Embryonic facial prominence (tissue), 1 donor: ENCODE measurements at regions not wholly inside any gene's neighbourhood (a gene's known extent, or its start where the extent isn't known, plus 50 kb on each side); places are given as distances from the start of the nearest gene placed in this dataset.

Experiments used
- DNase-seq: peaks from one replicate; pipeline ENCODE4 v3.0.0-alpha.2; 2016; ENCODE audit errors: extremely low spot score

DNA sequence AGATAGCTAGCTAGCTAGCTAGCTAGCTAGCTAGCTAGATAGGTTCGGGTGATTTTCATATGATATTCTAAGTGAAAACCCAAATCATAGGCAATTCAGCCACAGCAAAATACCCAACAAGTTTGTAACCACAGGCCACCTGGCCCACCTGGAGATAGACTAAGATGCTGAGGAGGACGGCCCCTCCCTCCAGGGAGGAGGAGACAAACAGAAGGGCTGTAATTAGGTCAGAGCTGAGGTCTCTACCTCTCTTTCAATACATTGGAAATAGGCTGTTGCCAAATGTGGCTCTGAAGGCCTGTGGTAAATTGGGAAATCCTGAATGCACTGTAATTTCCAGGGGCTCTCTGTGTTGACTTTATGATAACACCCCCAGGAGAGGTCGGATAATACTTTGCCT lies 382.2 kb downstream of the FGF9 start:
- DNase-seq: no peak

DNA sequence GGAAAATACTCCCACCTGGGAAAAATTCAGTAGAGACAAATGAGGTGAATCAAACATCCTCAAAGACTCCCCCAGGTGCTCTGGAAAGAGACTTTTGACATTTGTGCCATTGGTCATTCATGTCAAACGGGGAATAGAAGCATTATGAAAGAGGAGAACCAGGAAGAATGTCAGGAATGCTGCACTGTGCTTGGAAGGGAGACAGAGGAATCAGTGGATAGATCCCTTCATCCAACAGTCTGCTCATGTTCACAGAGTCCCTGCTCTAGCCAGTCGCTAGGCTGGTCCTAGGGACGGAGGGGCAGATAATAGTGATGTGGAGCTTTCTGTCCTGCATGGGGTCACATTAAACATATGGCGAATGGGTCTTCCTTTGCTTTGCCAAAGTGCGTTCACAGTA lies 384.4 kb downstream of the FGF9 start:
- no peak for DNase-seq

DNA sequence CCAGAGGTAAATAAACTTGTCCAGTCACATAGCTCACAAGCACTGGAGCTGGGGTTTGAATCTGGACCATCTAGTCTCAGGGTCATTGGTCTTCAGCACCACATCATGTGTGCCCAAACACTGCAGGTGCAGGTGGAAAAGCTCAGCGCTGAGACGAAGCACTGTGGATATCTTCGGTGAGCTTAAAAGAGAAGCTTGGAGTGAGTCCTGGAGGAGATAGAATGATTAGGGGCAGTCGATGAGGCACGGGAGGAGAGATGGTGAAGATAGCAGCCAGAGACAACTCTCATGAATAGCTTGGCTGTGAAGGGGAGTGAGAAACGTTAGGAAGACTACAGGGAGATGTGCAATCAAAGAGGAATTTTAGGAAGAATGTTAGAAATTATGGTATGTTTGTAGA lies 389.3 kb downstream of the FGF9 start:
- DNase-seq: no peak

DNA sequence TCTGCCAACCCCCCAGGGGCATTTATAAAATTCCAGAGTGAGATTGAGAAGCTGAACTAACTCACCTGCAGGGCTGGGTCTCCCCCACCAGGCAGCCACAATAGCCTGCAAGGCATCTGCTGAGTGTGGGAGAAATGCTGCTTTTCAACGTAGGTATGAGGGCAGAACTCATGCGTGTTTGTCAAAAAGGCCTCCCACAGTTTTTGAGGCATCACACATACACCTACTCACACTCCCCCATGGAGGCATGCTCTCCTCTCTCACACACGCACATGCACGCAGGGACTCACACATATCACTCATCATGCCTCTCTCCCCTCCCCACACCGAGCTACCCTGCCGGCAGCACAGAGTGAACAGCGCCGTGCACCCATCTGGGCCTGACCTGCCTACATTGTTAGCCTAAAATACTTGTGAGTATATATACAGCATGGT lies 390.5 kb downstream of the FGF9 start:
- no peak for DNase-seq

DNA sequence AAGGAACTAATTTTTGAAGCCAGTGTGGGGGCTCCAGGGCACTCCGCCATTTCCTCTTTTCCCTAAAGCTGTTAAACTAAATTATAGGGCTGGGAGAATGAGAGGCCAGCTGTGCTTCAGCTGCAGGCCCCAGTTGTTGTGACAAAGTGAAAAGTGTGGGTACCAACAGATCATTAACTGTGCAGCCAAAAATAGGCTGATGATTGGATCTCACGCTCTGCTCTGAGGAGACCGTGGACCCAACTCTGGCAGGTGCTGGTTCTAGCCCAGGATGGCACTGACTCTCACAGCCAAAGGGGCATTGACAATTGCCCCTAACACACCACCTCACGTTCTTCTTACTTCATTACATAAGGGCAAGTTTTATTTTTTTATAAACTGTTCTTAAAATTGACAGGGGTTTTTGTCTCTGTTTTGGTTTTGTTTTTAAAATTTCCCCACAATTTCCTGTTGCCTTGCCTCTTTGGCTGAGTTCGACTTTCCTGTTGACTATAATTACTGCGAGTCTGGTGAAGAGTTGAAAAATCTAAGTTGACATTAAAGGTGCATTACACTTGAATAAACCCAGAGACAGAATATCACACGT lies 391.0 kb downstream of the FGF9 start:
- DNase-seq: no peak

DNA sequence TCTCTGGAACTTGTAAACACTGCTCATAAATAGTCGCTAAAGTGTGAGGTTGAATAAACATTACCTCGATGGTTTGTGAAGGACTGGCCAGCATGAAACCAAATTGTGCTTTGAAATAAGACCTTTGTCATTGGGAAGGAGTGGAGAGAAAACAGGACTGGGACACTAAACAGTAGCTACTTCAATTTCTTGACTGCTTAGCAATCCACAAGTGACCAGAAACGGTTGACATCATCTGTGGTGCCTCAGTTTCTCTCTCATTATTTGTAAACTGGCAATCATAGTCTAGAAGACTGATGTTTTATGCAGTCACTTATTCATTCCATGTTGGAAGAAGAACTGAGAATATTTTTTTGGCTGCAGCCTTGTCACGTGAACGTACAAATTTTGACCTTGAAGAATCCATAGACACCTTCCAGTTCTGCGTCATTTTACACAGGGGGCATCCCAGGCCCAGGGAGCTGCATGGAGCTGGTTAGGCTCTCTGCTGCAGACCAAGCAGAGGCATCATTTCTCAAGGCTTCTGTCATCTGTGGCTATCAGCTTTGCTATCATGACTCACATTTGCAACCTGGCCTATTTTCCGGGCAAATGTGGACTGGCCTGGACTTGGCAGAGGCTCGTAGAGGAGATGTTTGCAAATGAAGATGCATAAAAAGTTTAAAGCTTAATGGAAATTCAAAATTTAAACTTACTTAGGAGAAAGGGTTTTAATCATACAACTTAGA lies 391.8 kb downstream of the FGF9 start:
- DNase-seq: no peak

DNA sequence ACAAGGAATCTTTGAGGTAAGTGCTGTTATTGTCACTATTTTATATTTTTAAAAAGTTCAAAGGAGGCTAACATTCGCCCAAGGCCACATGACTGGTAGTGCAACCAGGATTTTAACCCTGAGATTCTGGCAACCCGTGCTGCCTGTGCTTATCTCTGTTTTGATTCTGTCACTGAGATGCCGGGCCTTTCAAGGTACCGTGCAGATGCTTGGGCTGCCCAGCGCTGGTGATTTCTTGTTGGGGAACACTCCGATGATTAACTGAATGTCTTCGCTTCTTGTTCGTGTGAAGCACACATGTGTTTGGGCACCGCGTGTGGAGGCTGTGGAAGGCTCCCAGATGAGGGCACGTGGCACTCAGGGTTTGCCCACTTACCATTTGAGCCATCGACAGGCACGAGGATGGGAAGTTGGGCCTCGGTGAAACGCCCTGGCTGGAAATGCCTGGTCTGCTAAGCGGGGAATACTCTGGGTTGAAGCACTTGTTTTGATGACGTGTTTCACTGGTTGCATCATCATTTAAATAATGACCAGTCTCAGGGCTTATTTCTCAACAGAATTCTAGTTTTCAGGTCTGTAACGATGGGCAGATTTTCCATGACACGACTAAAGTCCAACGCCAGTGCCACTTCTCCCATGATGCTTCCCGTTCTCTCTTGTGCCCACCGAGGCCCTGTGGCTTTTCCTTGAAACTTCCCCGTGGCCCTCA lies 392.7 kb downstream of the FGF9 start:
- no peak for DNase-seq

DNA sequence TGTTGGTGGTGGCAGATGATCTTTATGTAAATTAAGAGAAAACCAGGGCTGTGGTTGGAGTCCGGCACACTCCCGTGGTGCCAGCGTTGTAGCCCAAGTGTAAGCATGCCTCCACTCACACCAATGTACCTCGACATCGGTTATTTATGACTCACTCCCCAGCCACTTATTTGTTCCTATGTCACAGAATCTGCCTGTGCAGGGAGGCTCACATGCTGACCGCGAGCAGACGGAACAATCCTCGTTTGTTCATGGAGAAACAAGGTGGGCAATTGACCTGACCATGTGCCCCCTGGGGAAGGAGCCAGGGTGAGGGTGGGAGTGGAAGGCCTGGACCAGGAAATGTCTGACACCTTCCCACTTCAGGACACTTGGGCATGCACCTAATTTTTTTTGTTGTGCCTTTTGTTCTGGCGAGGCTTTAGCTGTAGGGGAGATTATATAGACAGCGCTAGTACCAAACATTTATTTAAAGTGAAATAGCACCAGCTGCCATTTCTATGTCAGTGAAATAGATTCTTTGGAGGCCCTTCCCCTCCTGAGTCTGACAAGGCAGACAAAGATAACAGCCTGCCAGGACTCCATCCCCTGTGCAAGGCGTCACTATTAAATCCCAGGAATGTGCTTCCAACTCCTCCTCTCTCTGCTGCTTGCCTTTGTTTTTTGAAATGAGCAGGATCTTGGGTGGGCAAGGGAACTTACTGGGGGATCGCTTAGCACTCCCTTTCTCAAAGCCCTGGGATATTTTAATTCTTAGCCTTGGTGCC lies 394.2 kb downstream of the FGF9 start:
- DNase-seq: no peak

DNA sequence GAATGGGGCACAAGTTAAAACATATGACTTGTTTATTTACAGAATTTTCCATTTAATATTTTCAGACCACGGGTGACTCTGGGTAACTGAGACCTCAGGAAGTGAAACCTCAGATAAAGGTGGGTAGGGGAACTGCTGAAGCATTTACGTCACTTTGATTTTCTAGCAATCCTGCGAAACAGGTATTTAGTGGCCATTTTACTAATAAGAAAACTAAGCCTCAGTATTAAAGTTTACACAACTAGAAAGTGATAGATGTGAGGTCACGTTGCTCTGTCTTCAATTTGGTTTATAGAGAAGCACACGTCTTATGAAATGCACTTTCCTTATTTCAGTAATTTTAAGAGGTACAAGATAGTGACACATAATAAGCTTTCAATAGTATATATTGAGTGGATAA lies 402.8 kb downstream of the FGF9 start:
- DNase-seq: no peak

DNA sequence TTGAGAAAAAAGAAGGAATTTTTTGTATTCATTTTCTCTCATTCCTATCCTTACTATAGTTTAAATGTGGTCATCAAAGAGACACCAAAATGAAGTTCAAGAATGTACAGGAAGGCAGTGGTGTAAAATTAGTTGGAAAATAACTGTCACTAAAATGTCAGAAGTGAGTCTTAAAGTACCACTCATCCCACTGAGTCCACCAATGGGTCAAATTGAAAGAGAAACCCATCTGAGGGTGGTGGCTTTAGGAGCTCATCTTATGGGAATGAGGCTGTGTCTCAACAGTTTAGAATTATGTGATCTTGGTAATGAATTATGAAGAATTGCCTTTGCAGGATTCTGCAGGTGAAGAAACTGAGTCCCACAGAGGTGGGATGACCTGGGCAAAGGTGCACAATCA lies 403.5 kb downstream of the FGF9 start:
- DNase-seq: no peak

DNA sequence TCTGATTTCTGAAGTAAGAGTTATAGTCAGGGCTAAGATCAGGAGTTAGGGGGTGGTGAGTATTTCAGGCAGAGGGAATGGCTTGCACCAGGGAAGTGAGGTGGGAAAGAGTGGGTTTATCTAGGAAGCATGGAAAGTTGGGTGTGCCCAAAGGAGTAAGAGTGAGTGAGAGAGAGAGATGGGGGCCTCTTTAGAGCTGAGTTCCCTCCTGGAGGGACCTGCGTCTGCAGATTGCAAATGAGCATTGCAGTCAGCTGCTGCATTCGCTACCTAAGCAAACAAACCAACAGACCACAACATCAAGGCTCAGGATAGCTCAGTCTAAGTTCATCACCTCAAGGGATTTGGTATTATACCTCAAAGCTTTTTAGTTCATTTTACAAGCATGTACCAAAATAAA lies 405.8 kb downstream of the FGF9 start:
- DNase-seq: no peak

DNA sequence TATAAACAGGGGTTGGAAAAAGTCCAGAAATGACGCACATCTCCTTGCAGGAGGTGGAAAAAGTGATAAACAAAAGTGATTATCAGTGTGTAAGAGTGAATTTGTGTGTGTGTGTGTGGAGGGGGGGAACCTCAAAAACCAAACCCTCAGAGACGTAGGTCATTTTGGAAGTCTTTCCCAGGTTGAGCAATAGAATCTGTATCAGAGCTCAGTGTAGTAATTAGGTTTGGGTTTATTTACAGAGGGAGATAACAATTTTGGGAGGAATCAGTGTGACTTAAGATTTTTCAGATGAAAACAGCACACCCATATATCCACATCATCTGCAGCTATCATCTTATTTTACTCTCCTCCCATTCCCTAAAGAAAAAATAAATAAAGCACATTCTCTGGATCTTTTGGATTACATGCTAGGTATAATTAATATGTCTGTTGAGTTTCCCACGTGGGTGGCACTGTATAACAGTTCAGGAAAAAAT lies 406.4 kb downstream of the FGF9 start:
- no peak for DNase-seq

DNA sequence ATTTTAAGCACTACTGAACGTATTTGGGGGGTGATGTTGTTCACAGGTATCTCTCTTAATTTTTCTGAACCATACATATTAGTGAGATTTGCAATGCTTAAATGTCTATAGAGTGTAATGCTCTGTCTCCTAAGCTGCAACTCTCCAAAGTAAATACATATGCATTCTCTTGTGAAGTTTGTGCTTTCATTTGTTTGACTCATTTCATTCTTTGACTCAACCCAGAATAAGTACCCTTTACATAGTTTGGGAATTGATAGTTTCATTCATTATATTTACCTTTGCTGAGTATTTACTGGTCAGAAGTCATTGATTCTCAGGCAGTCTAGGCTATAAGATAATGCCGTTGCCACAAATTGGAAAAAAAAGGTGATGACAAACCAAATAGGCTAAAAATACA lies 406.9 kb downstream of the FGF9 start:
- no peak for DNase-seq

DNA sequence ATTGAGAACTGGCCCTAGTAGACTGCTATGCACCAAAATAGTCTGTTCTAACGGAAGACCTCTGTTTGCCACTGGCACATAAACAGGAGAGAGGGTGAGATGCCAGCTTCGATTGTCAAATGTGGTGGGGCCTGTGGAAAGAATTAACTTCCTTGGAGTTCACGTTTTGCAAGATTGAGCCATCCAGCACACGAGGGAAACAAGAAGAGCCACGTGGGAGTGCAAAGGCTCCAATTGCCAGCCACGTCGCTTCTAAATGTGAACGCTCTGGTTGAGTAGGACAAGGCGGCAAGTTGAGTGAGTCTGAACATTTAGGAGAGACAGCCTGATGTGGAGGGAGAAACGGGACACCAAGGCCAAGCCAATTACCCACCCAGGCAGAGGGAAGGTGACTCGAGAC lies 409.1 kb downstream of the FGF9 start:
- DNase-seq: no peak

DNA sequence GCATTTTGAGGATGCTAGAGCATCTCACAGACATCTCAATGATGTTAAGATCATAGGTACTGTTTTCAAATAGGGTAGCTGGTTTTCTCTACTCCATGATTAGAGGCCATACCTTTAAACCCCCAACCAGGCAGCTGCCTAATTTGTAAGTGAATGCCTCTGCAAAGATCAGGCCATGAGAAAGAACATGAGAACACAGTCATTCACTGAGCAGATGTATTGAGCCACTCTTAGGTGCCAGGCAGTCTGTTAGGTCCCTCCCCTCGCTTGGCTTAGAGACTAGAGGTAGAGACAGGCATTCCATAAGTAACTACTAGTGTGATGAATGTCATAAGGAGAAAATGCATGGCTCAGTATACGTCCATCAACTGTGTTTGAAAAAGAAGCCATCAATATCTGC lies 410.0 kb downstream of the FGF9 start:
- no peak for DNase-seq

DNA sequence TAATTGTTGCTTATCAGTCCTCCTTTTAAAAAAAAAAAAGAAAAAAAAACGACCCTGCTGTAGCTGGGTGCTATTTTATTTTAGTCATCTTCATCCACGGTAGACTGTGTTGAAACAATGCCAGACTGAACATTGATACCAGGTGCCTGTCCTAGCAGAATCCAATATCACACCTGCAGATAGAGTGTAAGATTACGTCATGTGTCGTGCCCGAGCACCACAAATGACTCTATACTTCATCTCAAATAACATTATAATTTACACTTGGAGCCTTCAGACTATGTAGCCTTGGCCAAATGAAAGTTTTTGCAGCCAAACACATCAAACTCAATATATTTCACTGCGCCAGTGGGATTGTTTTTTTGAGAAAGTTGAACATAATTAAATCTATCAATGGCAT lies 410.6 kb downstream of the FGF9 start:
- DNase-seq: no peak

DNA sequence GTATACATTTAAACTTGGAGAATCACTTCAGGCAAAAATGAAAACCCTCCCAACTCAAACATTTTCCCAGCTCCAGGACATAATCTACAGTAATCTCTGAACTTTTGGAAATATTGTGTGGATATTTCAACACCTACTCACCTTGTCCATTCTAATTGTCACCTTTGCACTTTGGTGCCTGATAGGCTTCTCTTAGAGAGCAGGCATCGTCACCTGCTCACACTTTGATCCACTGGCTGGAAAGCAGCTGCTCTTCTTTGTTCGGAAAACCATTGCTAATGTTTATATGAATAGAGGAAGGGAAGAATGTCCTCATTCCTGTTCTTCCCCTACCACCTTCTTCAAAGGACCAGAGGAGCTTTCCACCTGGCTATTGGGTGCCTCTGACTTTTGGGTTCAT lies 411.2 kb downstream of the FGF9 start:
- DNase-seq: no peak

DNA sequence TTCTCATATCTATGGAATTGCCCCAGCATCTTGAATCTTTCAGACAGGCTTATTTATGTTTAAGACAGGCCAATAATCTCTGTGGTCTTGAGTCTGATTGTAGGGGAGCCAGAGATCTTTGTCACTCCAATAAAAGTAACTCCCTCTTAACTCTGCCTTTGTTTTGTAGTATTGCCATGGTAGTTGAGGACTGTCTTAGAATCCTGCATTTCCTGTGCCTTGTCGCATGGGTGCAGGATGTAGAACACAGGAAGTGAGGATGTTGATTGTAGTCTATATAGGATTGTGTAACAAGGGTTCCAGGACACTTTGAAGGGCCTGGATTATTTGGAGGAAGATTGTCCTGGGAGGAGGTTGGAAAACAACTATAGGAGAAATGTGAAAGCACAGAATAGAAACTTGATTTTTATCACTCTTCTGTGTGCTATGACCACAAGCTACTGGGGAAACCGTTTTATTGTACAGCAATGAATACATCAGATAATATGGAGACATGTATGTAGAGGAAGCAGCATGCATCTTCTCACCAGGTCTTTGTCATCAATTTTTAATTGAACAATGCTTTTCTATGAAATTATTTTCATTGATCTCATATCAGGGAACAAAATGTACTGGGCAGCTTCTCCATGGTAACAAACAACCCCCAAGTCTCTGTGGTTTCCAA lies 411.7 kb downstream of the FGF9 start:
- no peak for DNase-seq

DNA sequence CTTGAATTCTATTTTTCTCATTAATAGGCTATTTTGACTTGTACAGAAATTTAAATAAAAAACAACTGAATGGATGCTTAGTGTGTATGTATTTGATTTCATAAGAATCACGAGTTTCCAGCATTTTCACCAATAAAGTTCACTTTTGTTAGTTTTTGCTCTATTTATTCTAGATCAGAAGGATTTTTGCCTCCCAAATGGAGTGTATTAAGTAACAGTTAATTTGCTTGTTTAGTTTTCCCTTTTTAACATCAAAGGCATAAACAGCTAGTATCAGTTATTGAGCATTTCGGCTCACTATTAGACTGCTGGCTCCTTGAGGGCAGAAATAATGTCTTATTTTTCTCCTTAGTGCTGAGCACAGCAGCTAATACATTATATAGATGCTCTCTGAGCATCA lies 414.1 kb downstream of the FGF9 start:
- DNase-seq: no peak

DNA sequence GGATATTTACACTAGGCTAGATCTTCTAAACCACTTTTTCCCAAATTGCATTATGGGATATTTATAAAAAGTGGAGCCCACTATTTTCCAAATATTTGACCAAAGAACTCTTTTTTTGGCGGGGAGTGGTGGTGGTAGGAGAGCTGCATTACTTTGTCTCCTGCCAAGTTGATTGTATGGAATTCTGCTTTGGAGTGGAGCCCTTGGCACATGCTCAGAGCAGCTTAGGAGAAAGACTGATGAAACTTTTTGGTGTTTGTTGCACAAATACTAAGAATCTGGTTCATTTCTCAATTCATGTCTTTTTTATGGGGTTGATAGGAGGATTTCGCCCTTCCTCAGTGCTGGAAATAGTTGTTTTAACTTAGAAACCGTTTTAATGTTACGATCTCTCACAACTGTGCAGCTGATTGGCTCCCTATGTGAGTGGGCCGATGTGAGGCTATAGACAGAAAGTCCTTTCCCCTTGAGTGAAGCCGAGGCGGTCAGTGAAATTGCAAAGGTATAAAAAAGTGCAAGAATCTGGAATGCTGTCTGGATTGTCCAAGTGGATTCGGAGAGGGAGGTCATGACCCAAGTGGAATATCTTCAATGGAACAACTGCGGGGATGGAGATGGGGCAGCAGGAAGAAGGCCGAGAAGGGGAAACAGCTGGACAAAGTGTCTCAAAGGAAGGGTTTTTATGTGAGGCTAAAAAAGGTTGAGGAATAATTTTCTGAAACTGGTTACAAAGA lies 415.9 kb downstream of the FGF9 start:
- DNase-seq: no peak

DNA sequence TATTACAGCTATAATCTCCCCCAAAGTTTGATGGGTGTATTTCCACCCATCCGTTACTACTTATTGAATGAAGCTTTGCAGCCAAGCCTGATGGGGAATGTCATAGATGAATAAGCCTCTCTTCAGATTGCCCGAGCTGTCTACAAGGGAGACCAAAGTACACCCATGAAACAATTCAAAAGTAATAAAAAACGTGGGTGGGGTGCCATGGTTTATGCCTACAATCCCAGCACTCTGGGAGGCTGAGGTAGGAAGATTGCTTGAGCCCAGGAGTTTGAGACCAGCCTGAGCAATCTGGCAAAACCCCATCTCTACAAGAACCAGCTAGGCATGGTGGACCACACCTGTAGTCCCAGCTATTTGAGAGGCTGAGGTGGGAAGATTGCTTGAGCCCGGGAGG lies 419.2 kb downstream of the FGF9 start:
- DNase-seq: no peak
